Left lung (tissue), 4 donors: ENCODE measurements at regions not wholly inside any gene's neighbourhood (a gene's known extent, or its start where the extent isn't known, plus 50 kb on each side); places are given as distances from the start of the nearest gene placed in this dataset.

ENCODE experiments used
- ATAC-seq: fragments of 200-7000 bp; cut with Tn5 transposase; one replicate; pipeline ENCODE4 v1.9.1; 2020; ENCODE audit warnings: moderate library complexity
- DNase-seq, 4 donors: peaks; one replicate each; pipeline ENCODE4 v3.0.0-alpha.2; 2013 to 2020
- H3K27ac ChIP-seq, 2 donors: fragments of 200-600 bp; sonication (generic) in 1 of 2; one replicate each; pipeline versions ENCODE4 v1.5.0 to v1.8.0; 2020 to 2021
- H3K27me3 ChIP-seq, 2 donors: fragments of 200-600 bp; sonication (generic) in 1 of 2; one replicate each; pipeline versions ENCODE4 v1.5.0 to v1.8.0; 2020 to 2021
- H3K36me3 ChIP-seq, 2 donors: fragments of 200-600 bp; sonication (generic) in 1 of 2; one replicate each; pipeline versions ENCODE4 v1.5.0 to v1.8.0; 2020 to 2021
- H3K4me1 ChIP-seq, 2 donors: fragments of 200-600 bp; one replicate each; pipeline ENCODE4 v1.8.0; 2021
- H3K4me3 ChIP-seq, 2 donors: fragments of 200-600 bp; sonication (generic) in 1 of 2; one replicate each; pipeline versions ENCODE4 v1.5.0 to v1.8.0; 2020 to 2021; ENCODE audit warnings: mild to moderate bottlenecking in 1 of 2
- H3K9me3 ChIP-seq, 2 donors: fragments of 200-600 bp; sonication (generic) in 1 of 2; one replicate each; pipeline versions ENCODE4 v1.5.0 to v1.8.0; 2020 to 2021
- CTCF ChIP-seq, 2 donors: fragments of 200-600 bp; sonication (generic) in 1 of 2; IDR thresholded peaks; one replicate each; pipeline versions ENCODE4 v1.5.0 to v1.8.0; 2021; ENCODE audit warnings: antibody characterized with exemption in 2 of 2
- intact Hi-C, 2 donors: fragments of 100-400 bp; cut with DNase I; formaldehyde crosslinking; loops; one replicate each; pipeline versions ENCODE4 v1.11.2 to v1.14.2; 2022
- donor health status: DM: no; HTN: yes; CAD: no.
- donor health status: DM: no; HTN: no; CAD: no.

- intact Hi-C loops = no loop called here
- no peak overlapping the region for H3K27ac ChIP-seq
- ATAC-seq (no peak), DNase-seq (no peak)
- no peaks in the 10 kb centered on the region for H3K27me3 ChIP-seq
- H3K4me3 ChIP-seq = no peak overlapping the region
- no peaks in the 10 kb centered on the region for H3K9me3 ChIP-seq
- H3K4me1 ChIP-seq = no peaks in the 10 kb centered on the region
- no peaks in the 10 kb centered on the region for H3K36me3 ChIP-seq
- TF ChIP-seq CTCF (IDR thresholded peaks at IDR 0.05) = no peak
Measured at GRCh38 chr7:79593866-79594301, 140.4 kb upstream of the MAGI2 start.

GRCh38 chr7:79590916-79591623 is 137.6 kb upstream of the MAGI2 start:
- no peaks in the 10 kb centered on the region for H3K4me1 ChIP-seq
- no peaks in the 10 kb centered on the region for H3K27me3 ChIP-seq
- TF ChIP-seq CTCF (IDR thresholded peaks at IDR 0.05) = no peak
- DNase-seq (no peak), ATAC-seq (no peak)
- intact Hi-C loops = no loop called here
- no peak overlapping the region for H3K27ac ChIP-seq
- H3K4me3 ChIP-seq = no peak overlapping the region
- H3K9me3 ChIP-seq = no peaks in the 10 kb centered on the region
- no peaks in the 10 kb centered on the region for H3K36me3 ChIP-seq

- intact Hi-C loops = no loop called here
- no peak for TF ChIP-seq CTCF (IDR thresholded peaks at IDR 0.05)
- no peak overlapping the region for H3K4me3 ChIP-seq
- H3K27me3 ChIP-seq = no peaks in the 10 kb centered on the region
- H3K27ac ChIP-seq = no peak overlapping the region
- DNase-seq (no peak), ATAC-seq (no peak)
- H3K9me3 ChIP-seq = no peaks in the 10 kb centered on the region
- H3K36me3 ChIP-seq = no peaks in the 10 kb centered on the region
- no peaks in the 10 kb centered on the region for H3K4me1 ChIP-seq
Measured at GRCh38 chr7:79590391-79590790, 136.9 kb upstream of the MAGI2 start.

- intact Hi-C loops = no loop called here
- TF ChIP-seq CTCF (IDR thresholded peaks at IDR 0.05) = no peak
Measured at GRCh38 chr7:79570903-79571302, 117.4 kb upstream of the MAGI2 start.

GRCh38 chr7:79563821-79564522 is 110.5 kb upstream of the MAGI2 start:
- DNase-seq (no peak), ATAC-seq (no peak)
- Histone ChIP-seq H3K4me3 (no peak overlapping the region), H3K27me3 (no peaks in the 10 kb centered on the region), H3K36me3 (no peaks in the 10 kb centered on the region), H3K27ac (no peak overlapping the region), H3K4me1 (no peaks in the 10 kb centered on the region), H3K9me3 (no peaks in the 10 kb centered on the region)
- intact Hi-C loops = no loop called here
- TF ChIP-seq CTCF (IDR thresholded peaks at IDR 0.05) = no peak

More at GRCh38 chr7:79570903-79571302, 117.4 kb upstream of the MAGI2 start:
- no peak for ATAC-seq
- H3K9me3 ChIP-seq = no peaks in the 10 kb centered on the region
- H3K4me1 ChIP-seq = no peaks in the 10 kb centered on the region
- no peak overlapping the region for H3K4me3 ChIP-seq
- no peak for DNase-seq
- H3K27ac ChIP-seq = no peak overlapping the region
- no peaks in the 10 kb centered on the region for H3K36me3 ChIP-seq
- no peaks in the 10 kb centered on the region for H3K27me3 ChIP-seq
